ENCODE measurements at regions not wholly inside any gene's neighbourhood (a gene's known extent, or its start where the extent isn't known, plus 50 kb on each side); places are given as distances from the start of the nearest gene placed in this dataset.

- DNase-seq = no peak
Measured at GRCh38 chr20:4300401-4300800, 51.3 kb upstream of the ADRA1D start.

- DNase-seq = no peak
Measured at GRCh38 chr20:4299773-4300172, 50.7 kb upstream of the ADRA1D start.

DNA sequence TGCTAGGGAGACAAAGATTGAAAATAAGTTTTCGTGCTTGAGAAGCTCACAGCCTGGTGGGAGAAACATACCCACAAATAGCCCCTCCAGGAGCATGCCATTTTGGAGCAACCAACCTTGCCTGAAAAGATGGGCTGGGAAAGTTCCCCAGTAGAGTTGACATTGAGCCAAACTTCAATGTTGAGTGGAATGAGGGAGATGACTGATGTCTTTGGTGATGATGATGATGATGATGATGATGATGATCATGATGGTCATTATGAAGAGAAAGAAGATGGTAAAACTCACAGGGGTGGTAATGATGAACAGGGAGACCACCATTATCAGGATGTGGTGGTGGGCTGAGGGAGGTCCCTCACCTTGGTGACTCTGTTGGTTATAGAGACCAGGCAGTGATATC is 50.1 kb upstream of the ADRA1D start:
- DNase-seq = no peak
